K562 (cell line): ENCODE measurements at regions not wholly inside any gene's neighbourhood (a gene's known extent, or its start where the extent isn't known, plus 50 kb on each side); places are given as distances from the start of the nearest gene placed in this dataset.

Source experiments
- CTCF ChIP-seq, 3 experiments: IDR thresholded peaks in 2 of 3; conservative IDR thresholded peaks in 1 of 3; 2 replicates each; pipeline ENCODE4 v1.5.1; 2011 to 2012; ENCODE audit warnings: low read length in 3 of 3, mild to moderate bottlenecking in 3 of 3, control low read depth in 2 of 3, improper control_type of control experiment in 1 of 3, inconsistent platforms in 1 of 3, low read depth in 1 of 3, mixed read lengths in 1 of 3, moderate library complexity in 1 of 3; ENCODE audit not compliant: insufficient read depth in 2 of 3
- ESRRA ChIP-seq: fragments of 450-650 bp; IDR thresholded peaks from 2 replicates; pipeline ENCODE4 v1.6.1; 2014; ENCODE audit warnings: low read depth, mild to moderate bottlenecking, moderate library complexity, borderline replicate concordance
- REST ChIP-seq, 2 experiments: fragments of 450-650 bp; formaldehyde crosslinking in 1 of 2; IDR thresholded peaks; 2 replicates each; pipeline versions ENCODE4 v1.4.0 to v1.6.1; 2014 to 2020; ENCODE audit warnings: mild to moderate bottlenecking in 2 of 2, borderline replicate concordance in 1 of 2, low read depth in 1 of 2
- SP1 ChIP-seq: sonication (generic); formaldehyde crosslinking; IDR thresholded peaks from 2 replicates; pipeline ENCODE4 v1.8.1; 2022; ENCODE audit warnings: mild to moderate bottlenecking, missing genetic modification reagents
- TFE3 ChIP-seq: fragments of 450-650 bp; formaldehyde crosslinking; IDR thresholded peaks from 2 replicates; pipeline ENCODE4 v1.4.0; 2020; ENCODE audit warnings: mild to moderate bottlenecking, mixed read lengths
- ZBTB12 ChIP-seq: fragments of 250-450 bp; sonication (Bioruptor Pico); IDR thresholded peaks from 2 replicates; pipeline ENCODE4 v1.4.0; 2020
- ZNF263 ChIP-seq: sonication (generic); formaldehyde crosslinking; IDR thresholded peaks from 2 replicates; pipeline ENCODE4 v1.8.0; 2022; ENCODE audit warnings: mild to moderate bottlenecking, missing genetic modification reagents, borderline replicate concordance
- ZNF354B ChIP-seq: fragments of 250-450 bp; sonication (Bioruptor Pico); IDR thresholded peaks from 2 replicates; pipeline ENCODE4 v1.4.0; 2020

- TF ChIP-seq TFE3 (CRISPR knock-in tag) (no peak), ZBTB12 (CRISPR knock-in tag) (no peak), ZNF354B (CRISPR knock-in tag) (no peak), CTCF (IDR thresholded peaks at IDR 0.05 in 2 of 3, conservative IDR thresholded peaks at IDR 0.05 in 1 of 3; ENCODE audit: insufficient read depth in 2 of 3, low read depth in 1 of 3, low read length in 3 of 3) (no peak), SP1 (CRISPR knock-in tag) (no peak), ZNF263 (CRISPR knock-in tag) (no peak), ESRRA (no peak), REST (IDR thresholded peaks at IDR 0.05; ENCODE audit: borderline replicate concordance) (no peak), REST (CRISPR knock-in tag; IDR thresholded peaks at IDR 0.05; ENCODE audit: low read depth) (no peak)
These were observed 79.5 kb upstream of the SLC27A6 start for GRCh38 chr5:128885649-128886255.
